SH-SY5Y (cell line): ENCODE measurements at regions not wholly inside any gene's neighbourhood (a gene's known extent, or its start where the extent isn't known, plus 50 kb on each side); places are given as distances from the start of the nearest gene placed in this dataset.

ENCODE experiments used
- GATA2 ChIP-seq: IDR thresholded peaks from 2 replicates; pipeline ENCODE4 v1.6.1; 2011; ENCODE audit warnings: mild to moderate bottlenecking, low read depth, low read length
- GATA3 ChIP-seq: IDR thresholded peaks from 2 replicates; pipeline ENCODE4 v1.6.1; 2011; ENCODE audit warnings: low read depth, mild to moderate bottlenecking, low read length, moderate library complexity

GRCh38 chr2:34480366-34480765 is 881.3 kb upstream of the FAM98A start:
- TF ChIP-seq GATA3: no peak
- TF ChIP-seq GATA2: no peak

GRCh38 chr2:34475156-34475555 is 876.1 kb upstream of the FAM98A start:
- TF ChIP-seq GATA3: no peak
- no peak for TF ChIP-seq GATA2

- no peak for TF ChIP-seq GATA3
- TF ChIP-seq GATA2: no peak
Observed at GRCh38 chr2:34474646-34475045, 875.5 kb upstream of the FAM98A start.

- TF ChIP-seq GATA2: no peak
- TF ChIP-seq GATA3: no peak
Observed at GRCh38 chr2:34447097-34447496, 848.0 kb upstream of the FAM98A start.

GRCh38 chr2:34423301-34423700 is 824.2 kb upstream of the FAM98A start:
- TF ChIP-seq GATA2: no peak
- no peak for TF ChIP-seq GATA3

- TF ChIP-seq GATA3 (no peak), GATA2 (no peak)
Observed at GRCh38 chr2:34419856-34420255, 820.8 kb upstream of the FAM98A start.

- no peak for TF ChIP-seq GATA2
- no peak for TF ChIP-seq GATA3
Observed at GRCh38 chr2:34416856-34417255, 817.8 kb upstream of the FAM98A start.

- no peak for TF ChIP-seq GATA3
Observed at GRCh38 chr2:34414856-34415255, 815.8 kb upstream of the FAM98A start.

- TF ChIP-seq GATA2 (no peak), GATA3 (no peak)
Observed at GRCh38 chr2:34408100-34408499, 809.0 kb upstream of the FAM98A start.

- TF ChIP-seq GATA3: no peak
Observed at GRCh38 chr2:34403512-34403911, 804.4 kb upstream of the FAM98A start.

- no peak for TF ChIP-seq GATA3
- no peak for TF ChIP-seq GATA2
Observed at GRCh38 chr2:34402376-34402775, 803.3 kb upstream of the FAM98A start.

- TF ChIP-seq GATA2 (no peak), GATA3 (no peak)
Observed at GRCh38 chr2:34401186-34401585, 802.1 kb upstream of the FAM98A start.

- no peak for TF ChIP-seq GATA2
- no peak for TF ChIP-seq GATA3
Observed at GRCh38 chr2:34388446-34388845, 789.3 kb upstream of the FAM98A start.

- TF ChIP-seq GATA3 (no peak), GATA2 (no peak)
Observed at GRCh38 chr2:34387536-34387935, 788.4 kb upstream of the FAM98A start.

- no peak for TF ChIP-seq GATA3
- TF ChIP-seq GATA2: no peak
Observed at GRCh38 chr2:34379586-34379985, 780.5 kb upstream of the FAM98A start.

- TF ChIP-seq GATA3: no peak
- TF ChIP-seq GATA2: no peak
Observed at GRCh38 chr2:34373586-34374233, 774.6 kb upstream of the FAM98A start.

- TF ChIP-seq GATA3 (no peak), GATA2 (no peak)
Observed at GRCh38 chr2:34372967-34373366, 773.9 kb upstream of the FAM98A start.

- no peak for TF ChIP-seq GATA2
- TF ChIP-seq GATA3: no peak
Observed at GRCh38 chr2:34371711-34372110, 772.6 kb upstream of the FAM98A start.

- TF ChIP-seq GATA2 (no peak), GATA3 (no peak)
Observed at GRCh38 chr2:34368304-34368703, 769.2 kb upstream of the FAM98A start.
